K562 (cell line): ENCODE measurements at regions not wholly inside any gene's neighbourhood (a gene's known extent, or its start where the extent isn't known, plus 50 kb on each side); places are given as distances from the start of the nearest gene placed in this dataset.
"Not testable (repeated sequence)": the region's sequence is repeated elsewhere in the genome, so short reads cannot be mapped to it uniquely, and the experiment has no call there.

Source experiments
- ATAC-seq: fragments of 200-7000 bp; cut with Tn5 transposase; 3 replicates; pipeline ENCODE4 v1.9.1; 2020; ENCODE audit warnings: moderate library complexity
- BruUV-seq: library from RNA; stranded (reverse); fragments of 400-500 nt; replicated peaks from 2 replicates; lab custom pipeline; 2021; lab: Mats Ljungman, UMichigan
- CTCF ChIA-PET: fragments of 300-600 bp; formaldehyde crosslinking; extraction: SDS; loops from one replicate; lab custom pipeline; 2021; ENCODE audit warnings: low intra/inter-chr PET ratio; lab: Yijun Ruan, JAX
- POLR2A ChIA-PET: fragments of 300-600, 350-650 bp; sonication (Branson Sonifier 250); formaldehyde crosslinking; extraction: SDS; loops from one replicate; lab custom pipeline; 2021; ENCODE audit warnings: antibody characterized with exemption, inconsistent platforms; lab: Yijun Ruan, JAX
- DNase-seq, 4 experiments: peaks; one replicate each; pipeline versions ENCODE4 v3.0.0 to v3.0.0-alpha.2; 2011 to 2018; ENCODE audit warnings: low spot score in 3 of 4, mixed read lengths in 3 of 4; ENCODE audit errors: extremely low read depth in 1 of 4
- FAIRE-seq: peaks from 2 replicates; lab custom pipeline; 2011; peaks lifted over from hg19 to GRCh38; lab: Jason Lieb, UNC
- H2AFZ ChIP-seq: 2 replicates; pipeline ENCODE4 v1.6.0; 2011; ENCODE audit warnings: low read depth, low read length, control low read depth, inconsistent platforms
- H3K27ac ChIP-seq: fragments of 200-600 bp; 3 replicates; pipeline ENCODE4 v1.8.0; 2011; ENCODE audit warnings: low read depth, mild to moderate bottlenecking, control low read depth, inconsistent platforms, low read length, moderate library complexity, mixed read lengths; ENCODE audit errors: extremely low read depth
- H3K27me3 ChIP-seq, 2 experiments: fragments of 300-600 bp in 1 of 2; 2 replicates in 1 of 2; 3 replicates in 1 of 2; pipeline versions ENCODE4 v1.6.0 to v1.8.0; 2011; ENCODE audit warnings: inconsistent platforms in 2 of 2, low read length in 2 of 2, mild to moderate bottlenecking in 1 of 2, mixed read lengths in 1 of 2, moderate library complexity in 1 of 2; ENCODE audit not compliant: control insufficient read depth in 2 of 2, insufficient read depth in 2 of 2
- H3K36me3 ChIP-seq: fragments of 300-600 bp; 3 replicates; pipeline ENCODE4 v1.8.0; 2011; ENCODE audit warnings: mild to moderate bottlenecking, low read length, inconsistent platforms; ENCODE audit not compliant: control insufficient read depth, insufficient read depth
- H3K4me1 ChIP-seq, 2 experiments: fragments of 200-600 bp in 1 of 2; replicated peaks in 1 of 2; 2 replicates in 1 of 2; 3 replicates in 1 of 2; pipeline versions ENCODE4 v1.5.1 to v1.8.0; 2011; ENCODE audit warnings: inconsistent platforms in 2 of 2, low read length in 2 of 2, mild to moderate bottlenecking in 1 of 2, mixed read lengths in 1 of 2, moderate library complexity in 1 of 2; ENCODE audit not compliant: control insufficient read depth in 2 of 2, insufficient read depth in 2 of 2
- H3K4me2 ChIP-seq: 2 replicates; pipeline ENCODE4 v1.6.1; 2011; ENCODE audit warnings: low read length, control low read depth, inconsistent platforms, mixed read lengths; ENCODE audit not compliant: insufficient read depth
- H3K4me3 ChIP-seq: fragments of 200-600 bp; sonication (generic), shearing (Covaris generic); 2 replicates; pipeline ENCODE4 v1.5.1; 2016; ENCODE audit warnings: control low read depth, inconsistent platforms
- H3K79me2 ChIP-seq: fragments of 200-600 bp; 3 replicates; pipeline ENCODE4 v1.8.0; 2011; ENCODE audit warnings: low read length, inconsistent platforms; ENCODE audit not compliant: control insufficient read depth, insufficient read depth
- H3K9ac ChIP-seq, 2 experiments: 2 replicates each; pipeline versions ENCODE4 v1.6.0 to v1.6.1; 2011; ENCODE audit warnings: low read depth in 2 of 2, low read length in 2 of 2, control low read depth in 1 of 2, inconsistent platforms in 1 of 2, mild to moderate bottlenecking in 1 of 2, mixed read lengths in 1 of 2; ENCODE audit not compliant: insufficient read depth in 1 of 2
- H3K9me1 ChIP-seq: one replicate; pipeline ENCODE4 v1.6.0; 2011; ENCODE audit warnings: inconsistent platforms, mild to moderate bottlenecking, low read length, moderate library complexity; ENCODE audit not compliant: control insufficient read depth, insufficient read depth
- H3K9me3 ChIP-seq: replicated peaks from 2 replicates; pipeline ENCODE4 v1.5.1; 2011; ENCODE audit warnings: low read depth, low read length, inconsistent platforms; ENCODE audit not compliant: control insufficient read depth, insufficient read depth
- H4K20me1 ChIP-seq: replicated peaks from 2 replicates; pipeline ENCODE4 v1.6.1; 2011; ENCODE audit warnings: low read length, inconsistent platforms, mixed read lengths; ENCODE audit not compliant: control insufficient read depth, insufficient read depth
- MAFF ChIP-seq: IDR thresholded peaks from 2 replicates; pipeline ENCODE4 v1.6.1; 2012; ENCODE audit warnings: low read length, improper control_type of control experiment
- MAFG ChIP-seq: fragments of 450-650 bp; conservative IDR thresholded peaks from 2 replicates; pipeline ENCODE4 v1.6.1; 2016; ENCODE audit warnings: missing genetic modification characterization, missing compliant biosample characterization
- MLX ChIP-seq, 2 experiments: fragments of 450-650 bp in 1 of 2; sonication (generic) in 1 of 2; formaldehyde crosslinking; conservative IDR thresholded peaks; 2 replicates each; pipeline versions ENCODE4 v1.4.0 to v1.8.1; 2020 to 2022; ENCODE audit warnings: mild to moderate bottlenecking in 1 of 2, missing genetic modification reagents in 1 of 2
- STAT5B ChIP-seq: fragments of 250-450 bp; sonication (Bioruptor Pico); IDR thresholded peaks from 2 replicates; pipeline ENCODE4 v1.8.0; 2021; ENCODE audit warnings: mild to moderate bottlenecking, inconsistent platforms
- ZNF696 ChIP-seq: fragments of 250-450 bp; sonication (Bioruptor Pico); conservative IDR thresholded peaks from 2 replicates; pipeline ENCODE4 v1.4.0; 2020; ENCODE audit warnings: mild to moderate bottlenecking, moderate library complexity
- ZNF740 ChIP-seq, 3 experiments: fragments of 200-800 bp in 1 of 3; sonication (Bioruptor generic) in 1 of 3; sonication (generic) in 1 of 3; formaldehyde crosslinking in 1 of 3; IDR thresholded peaks; 2 replicates each; pipeline versions ENCODE4 v1.6.1 to v1.8.0; 2016 to 2022; ENCODE audit warnings: mild to moderate bottlenecking in 2 of 3, missing compliant biosample characterization in 2 of 3, missing genetic modification characterization in 2 of 3, missing genetic modification reagents in 1 of 3
- WGBS: fragments of 100-300 bp; shearing (Covaris generic); methylation state at CpG from one replicate; pipeline ENCODE4 v1.1.6; 2016; ENCODE audit warnings: low coverage, mixed read lengths; ENCODE audit not compliant: insufficient coverage; ENCODE audit errors: missing lambda C conversion rate; 5-methylcytosine and 5-hydroxymethylcytosine counted together
- in situ Hi-C: fragments of 300-500 bp; cut with MboI; formaldehyde crosslinking; loops from 4 replicates; pipeline ENCODE4 v1.15.0; 2018; ENCODE audit warnings: inconsistent platforms, mixed read lengths
- intact Hi-C: fragments of 100-400 bp; cut with micrococcal nuclease; formaldehyde crosslinking; loops from 2 replicates; pipeline ENCODE4 v1.14.2; 2022

DNA sequence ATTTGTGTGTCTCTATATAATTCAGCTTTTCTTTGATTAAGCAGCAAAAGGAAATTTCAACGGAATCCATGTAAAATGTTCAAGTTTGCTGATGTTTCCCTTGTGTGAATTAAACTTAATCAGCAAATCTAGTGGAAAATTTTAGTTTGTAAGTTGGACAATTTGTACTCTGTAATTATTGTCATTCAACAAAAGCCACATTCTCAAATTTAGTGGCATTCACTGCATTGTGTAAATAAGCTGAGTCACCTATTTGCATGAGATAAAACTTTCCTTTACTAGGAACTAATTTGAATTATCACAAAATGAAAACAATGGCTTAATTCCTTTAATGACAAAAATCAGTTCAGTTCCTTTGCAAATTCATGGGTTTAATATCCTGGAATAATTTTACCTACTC is 784.2 kb upstream of the CCDC179 start:
- POLR2A ChIA-PET, result no interaction called here
- H3K9me1 ChIP-seq, result no peaks in the 10 kb centered on the region

GRCh38 chr11:23652336-23652735 is 792.1 kb upstream of the CCDC179 start:
- intact Hi-C loops, in situ Hi-C loops, H4K20me1 ChIP-seq, H3K27me3 ChIP-seq, H3K4me2 ChIP-seq, CTCF ChIA-PET, ATAC-seq, H3K9me3 ChIP-seq, H2AFZ ChIP-seq, FAIRE-seq, H3K9me1 ChIP-seq, BruUV-seq, H3K4me3 ChIP-seq, DNase-seq, H3K79me2 ChIP-seq, H3K9ac ChIP-seq, H3K4me1 ChIP-seq, H3K27ac ChIP-seq, POLR2A ChIA-PET, H3K36me3 ChIP-seq: not testable (repeated sequence)
- WGBS, result 2% methylated on average over 18 of the region's 20 CpGs

More for the DNA sequence above, 784.2 kb upstream of the CCDC179 start:
- Histone ChIP-seq H3K4me3 (no peak overlapping the region), H3K9ac (no peak overlapping the region), H3K36me3 (no peaks in the 10 kb centered on the region), H3K27me3 (no peaks in the 10 kb centered on the region), H4K20me1 (no peaks in the 10 kb centered on the region), H3K4me1 (no peaks in the 10 kb centered on the region), H3K27ac (no peak overlapping the region), H3K9me3 (no peaks in the 10 kb centered on the region; the same call in 1 of the 2 replicates), H3K79me2 (no peaks in the 10 kb centered on the region), H3K4me2 (no peak overlapping the region), H2AFZ (no peak overlapping the region)
- intact Hi-C loops (no loop called here), in situ Hi-C loops (no loop called here)
- TF ChIP-seq ZNF740 (CRISPR knock-in tag; IDR thresholded peaks at IDR 0.05), result no peak
- TF ChIP-seq ZNF740 (tag; IDR thresholded peaks at IDR 0.05), result no peak
- 0 out of 2 replicates have a peak, but pooled peaks have one; percentile 13 for TF ChIP-seq MAFG (tag)
- no peak for TF ChIP-seq STAT5B (CRISPR knock-in tag)
- TF ChIP-seq MLX (CRISPR knock-in tag; conservative IDR thresholded peaks at IDR 0.05), result no peak
- no peak for TF ChIP-seq ZNF696 (CRISPR knock-in tag)
- TF ChIP-seq MAFF, result 0 out of 2 replicates have a peak, but pooled peaks have one; percentile 11
- CTCF ChIA-PET, result no interaction called here
- ATAC-seq (no peak), FAIRE-seq (no peak), DNase-seq (no peak)
- BruUV-seq, result no TSS peak
- 0% methylated on average over 1 of the region's 1 CpG for WGBS
